PC-3 (cell line): ENCODE measurements at regions not wholly inside any gene's neighbourhood (a gene's known extent, or its start where the extent isn't known, plus 50 kb on each side); places are given as distances from the start of the nearest gene placed in this dataset.

Experiments
- EZH2phosphoT487 ChIP-seq: fragments of 300-600 bp; sonication (generic); IDR thresholded peaks from 2 replicates; pipeline ENCODE4 v1.6.1; 2018; ENCODE audit warnings: mild to moderate bottlenecking, antibody characterized with exemption, low read length, borderline replicate concordance
- TF ChIP-seq, protein P1 (sequence below): fragments of 300-600 bp; sonication (generic); conservative IDR thresholded peaks from 2 replicates; pipeline ENCODE4 v1.5.1; 2017; ENCODE audit warnings: antibody characterized with exemption, low read depth, mild to moderate bottlenecking, low read length

DNA sequence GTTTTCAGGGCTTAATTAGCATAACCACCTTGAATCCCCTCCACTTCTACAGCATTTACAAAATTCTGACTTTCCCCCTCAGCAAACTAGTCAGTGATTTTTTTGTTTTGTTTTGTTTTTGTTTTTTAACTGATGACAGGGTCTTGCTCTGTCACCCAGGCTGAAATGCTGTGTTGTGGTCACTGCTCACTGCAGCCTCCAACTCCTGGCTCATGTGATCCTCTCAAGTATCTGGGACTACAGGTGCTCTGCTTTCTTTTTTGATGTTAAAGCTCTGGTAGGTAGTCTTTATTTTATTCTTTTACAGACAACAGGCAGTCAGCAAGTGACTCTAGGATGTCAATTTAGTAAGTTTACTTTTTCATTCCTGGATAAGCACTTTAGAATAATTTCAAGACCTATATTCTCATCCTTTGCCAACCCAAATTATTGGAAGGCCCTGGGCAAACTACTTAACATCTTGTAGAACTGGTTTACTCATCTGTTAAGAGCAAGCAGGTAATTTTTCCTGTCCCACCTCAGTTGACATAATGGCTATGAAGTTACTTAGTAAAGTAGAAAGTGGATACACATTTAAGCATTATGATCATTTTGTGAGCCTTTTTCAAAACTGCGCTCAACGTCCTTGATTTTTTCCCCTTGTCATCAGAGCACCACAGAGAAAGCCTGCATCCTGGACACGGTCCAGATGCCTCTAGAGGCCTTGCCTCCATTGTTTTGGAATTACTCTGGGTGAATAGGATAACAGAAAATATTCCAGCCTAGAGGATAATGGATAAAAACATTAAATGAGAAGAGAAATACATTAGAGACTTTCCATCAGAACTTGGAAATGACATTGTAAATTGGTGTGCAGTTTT, 69.9 kb upstream of the NDUFB4 start:
- TF ChIP-seq, protein P1, sequence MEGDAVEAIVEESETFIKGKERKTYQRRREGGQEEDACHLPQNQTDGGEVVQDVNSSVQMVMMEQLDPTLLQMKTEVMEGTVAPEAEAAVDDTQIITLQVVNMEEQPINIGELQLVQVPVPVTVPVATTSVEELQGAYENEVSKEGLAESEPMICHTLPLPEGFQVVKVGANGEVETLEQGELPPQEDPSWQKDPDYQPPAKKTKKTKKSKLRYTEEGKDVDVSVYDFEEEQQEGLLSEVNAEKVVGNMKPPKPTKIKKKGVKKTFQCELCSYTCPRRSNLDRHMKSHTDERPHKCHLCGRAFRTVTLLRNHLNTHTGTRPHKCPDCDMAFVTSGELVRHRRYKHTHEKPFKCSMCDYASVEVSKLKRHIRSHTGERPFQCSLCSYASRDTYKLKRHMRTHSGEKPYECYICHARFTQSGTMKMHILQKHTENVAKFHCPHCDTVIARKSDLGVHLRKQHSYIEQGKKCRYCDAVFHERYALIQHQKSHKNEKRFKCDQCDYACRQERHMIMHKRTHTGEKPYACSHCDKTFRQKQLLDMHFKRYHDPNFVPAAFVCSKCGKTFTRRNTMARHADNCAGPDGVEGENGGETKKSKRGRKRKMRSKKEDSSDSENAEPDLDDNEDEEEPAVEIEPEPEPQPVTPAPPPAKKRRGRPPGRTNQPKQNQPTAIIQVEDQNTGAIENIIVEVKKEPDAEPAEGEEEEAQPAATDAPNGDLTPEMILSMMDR, result no peak
- no peak for TF ChIP-seq EZH2phosphoT487
